GM18505 (cell line): ENCODE measurements at regions not wholly inside any gene's neighbourhood (a gene's known extent, or its start where the extent isn't known, plus 50 kb on each side); places are given as distances from the start of the nearest gene placed in this dataset.

Experiments
- ATAC-seq: cut with Tn5 transposase; IDR thresholded peaks from one replicate; pipeline ENCODE4 v1.9.1; 2021; ENCODE audit not compliant: unreplicated experiment
- POLR2A ChIP-seq: IDR thresholded peaks from 4 replicates; pipeline ENCODE4 v1.6.1; 2011; ENCODE audit warnings: borderline replicate concordance; ENCODE audit not compliant: insufficient read depth, insufficient read length; ENCODE audit errors: extremely low read depth

DNA sequence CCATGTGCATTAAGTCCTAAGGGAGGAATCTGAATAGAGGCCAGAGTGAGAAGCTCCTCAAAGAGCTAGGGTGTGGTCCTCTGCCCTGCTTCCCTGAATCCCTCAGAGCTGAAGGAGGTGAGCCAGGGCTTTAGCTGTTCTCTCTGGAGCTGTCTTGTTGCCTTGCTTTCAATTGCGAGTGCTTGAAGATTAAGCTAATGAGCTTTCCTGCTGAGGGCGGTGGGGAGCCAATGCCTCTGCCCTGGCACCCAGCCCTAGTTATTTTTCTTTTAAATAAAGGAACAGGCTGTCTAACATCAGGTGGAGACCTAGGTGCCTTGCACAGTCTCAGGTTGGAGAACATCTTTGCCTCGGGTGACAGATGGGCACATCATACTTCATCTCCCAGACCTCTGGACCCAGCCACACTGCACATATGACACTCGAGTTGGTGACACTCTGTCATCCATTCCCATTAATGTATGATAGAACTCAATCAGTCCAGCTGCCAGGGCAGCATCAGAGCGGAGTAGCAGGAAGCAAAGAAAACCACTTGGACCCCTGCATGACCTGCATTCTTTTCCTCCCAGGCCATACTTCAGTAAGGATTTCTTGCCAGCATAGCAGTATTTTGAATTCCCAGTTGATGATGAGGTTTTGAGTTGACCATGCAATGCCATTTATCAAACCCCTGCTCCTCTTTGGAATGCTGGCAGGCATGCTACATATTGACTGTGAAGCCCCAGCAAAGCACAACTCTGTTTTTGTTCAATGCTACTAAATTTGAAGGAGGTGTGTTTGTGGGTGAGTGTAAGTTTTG, 292.7 kb downstream of the RNF144A start:
- no peak for ATAC-seq
- no peak for TF ChIP-seq POLR2A

DNA sequence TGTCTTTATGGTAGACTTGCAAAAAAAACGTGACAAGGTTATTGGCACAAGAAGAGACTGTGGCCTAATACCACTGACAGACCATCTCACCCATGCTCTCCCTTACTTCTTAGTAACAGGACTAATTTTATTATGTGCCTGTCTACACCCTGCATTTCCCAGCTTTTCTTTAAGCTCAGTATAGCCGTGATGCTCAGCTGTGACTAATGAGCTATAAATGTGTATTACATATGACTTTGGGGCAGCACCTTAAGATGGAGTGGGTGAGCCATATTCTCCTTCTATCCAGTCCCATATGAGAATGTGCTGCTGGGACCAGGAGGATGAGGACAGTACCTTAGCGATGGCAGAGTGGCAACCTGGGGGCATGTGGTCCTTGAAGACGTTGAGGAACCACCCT, 293.5 kb downstream of the RNF144A start:
- TF ChIP-seq POLR2A = no peak
- ATAC-seq = no peak

DNA sequence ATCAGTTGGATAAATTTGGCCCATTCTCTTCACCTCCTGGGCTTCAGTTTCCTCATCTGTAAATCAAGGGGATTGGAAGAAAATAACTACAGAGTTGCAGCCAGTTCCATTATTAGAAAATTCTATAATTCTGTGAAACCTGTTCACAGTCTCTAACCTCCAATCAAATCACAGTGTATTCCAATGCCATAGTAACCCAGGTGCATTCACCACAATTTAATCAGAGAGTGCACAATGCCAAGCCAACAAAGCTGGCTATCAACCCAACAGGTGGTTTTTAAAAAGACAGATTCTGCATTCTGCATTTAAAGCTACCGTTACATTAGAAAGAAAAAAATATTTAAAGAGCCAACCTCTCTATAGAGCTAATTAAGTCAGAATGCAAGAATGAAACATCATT, 308.6 kb downstream of the RNF144A start:
- no peak for TF ChIP-seq POLR2A
- no peak for ATAC-seq

DNA sequence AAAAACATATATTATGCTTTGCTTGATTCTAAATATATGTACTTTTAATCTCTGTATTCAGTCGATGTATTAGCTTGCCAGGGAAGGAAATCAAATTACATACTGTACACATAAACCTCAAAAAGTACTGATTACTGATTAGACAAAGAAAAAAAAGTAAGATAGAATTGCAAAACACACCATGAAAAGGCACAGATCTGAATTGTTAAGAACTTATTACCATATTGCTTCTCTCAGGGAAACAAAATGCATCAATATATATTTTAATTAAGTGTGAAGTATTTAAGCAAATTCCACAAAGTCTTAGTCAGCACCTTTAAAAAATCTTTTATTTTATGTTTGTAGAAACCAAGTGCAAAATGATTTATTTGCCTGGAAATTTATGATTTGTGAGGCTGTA, 309.3 kb downstream of the RNF144A start:
- no peak for TF ChIP-seq POLR2A

DNA sequence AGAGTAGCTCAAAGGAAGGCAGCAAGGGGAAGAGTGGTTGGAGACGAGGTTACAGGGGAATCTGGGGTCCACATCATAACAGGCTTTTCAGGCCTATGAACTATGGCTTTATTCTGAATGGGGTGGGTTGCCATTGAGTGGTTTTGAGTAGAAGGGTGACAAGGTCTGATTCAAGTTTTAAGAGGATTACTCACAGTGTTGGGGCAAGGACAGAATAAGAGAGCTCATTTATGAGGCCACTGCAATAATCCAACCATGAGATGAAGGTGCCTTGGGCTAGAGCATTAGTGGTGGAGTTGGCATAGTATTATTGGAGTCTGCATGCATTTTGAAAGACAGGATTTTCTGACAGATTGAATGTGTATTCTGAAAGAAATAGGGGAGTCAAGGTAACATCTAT, 315.9 kb downstream of the RNF144A start:
- ATAC-seq = no peak

More for the DNA sequence above, 309.3 kb downstream of the RNF144A start:
- no peak for ATAC-seq

DNA sequence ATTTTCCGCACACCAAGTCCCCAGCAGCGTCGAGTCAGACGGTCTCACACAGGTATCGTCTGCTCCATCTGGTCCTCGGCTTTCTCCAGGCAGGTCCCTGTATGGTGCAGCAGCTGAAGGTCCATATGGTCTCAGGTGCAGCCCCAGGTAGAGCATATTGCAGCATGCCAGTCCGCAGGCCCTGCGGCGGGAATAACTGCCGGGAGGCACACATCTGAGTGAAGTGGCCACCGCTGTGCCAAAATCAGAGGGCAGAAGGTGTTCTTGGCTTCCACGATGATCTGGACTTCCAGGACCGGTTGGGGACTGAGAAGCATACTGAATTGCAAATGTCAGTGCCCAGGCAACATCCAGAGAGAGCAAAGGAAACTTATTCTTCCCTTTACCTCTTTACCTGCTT, 320.3 kb downstream of the RNF144A start:
- ATAC-seq = no peak
- no peak for TF ChIP-seq POLR2A

More for the DNA sequence above, 315.9 kb downstream of the RNF144A start:
- no peak for TF ChIP-seq POLR2A

DNA sequence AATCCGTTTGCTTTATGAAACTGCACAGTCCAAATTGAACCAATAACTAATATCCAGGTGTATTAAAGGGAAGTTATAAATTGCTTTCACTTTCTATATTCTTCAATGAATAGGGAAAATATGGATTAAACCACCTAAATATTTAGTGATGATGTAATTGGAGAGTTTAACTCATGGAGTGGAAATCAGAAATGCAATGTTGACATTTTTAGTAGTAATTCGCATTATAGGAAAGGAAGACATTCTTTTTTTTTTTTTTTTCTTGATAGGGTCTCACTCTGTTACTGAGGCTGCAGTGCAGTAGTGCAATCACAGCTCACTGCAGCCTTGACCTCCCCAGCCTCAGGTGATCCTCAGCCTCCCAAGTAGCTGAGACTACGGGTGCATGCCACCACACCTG, 321.9 kb downstream of the RNF144A start:
- no peak for ATAC-seq
- no peak for TF ChIP-seq POLR2A

DNA sequence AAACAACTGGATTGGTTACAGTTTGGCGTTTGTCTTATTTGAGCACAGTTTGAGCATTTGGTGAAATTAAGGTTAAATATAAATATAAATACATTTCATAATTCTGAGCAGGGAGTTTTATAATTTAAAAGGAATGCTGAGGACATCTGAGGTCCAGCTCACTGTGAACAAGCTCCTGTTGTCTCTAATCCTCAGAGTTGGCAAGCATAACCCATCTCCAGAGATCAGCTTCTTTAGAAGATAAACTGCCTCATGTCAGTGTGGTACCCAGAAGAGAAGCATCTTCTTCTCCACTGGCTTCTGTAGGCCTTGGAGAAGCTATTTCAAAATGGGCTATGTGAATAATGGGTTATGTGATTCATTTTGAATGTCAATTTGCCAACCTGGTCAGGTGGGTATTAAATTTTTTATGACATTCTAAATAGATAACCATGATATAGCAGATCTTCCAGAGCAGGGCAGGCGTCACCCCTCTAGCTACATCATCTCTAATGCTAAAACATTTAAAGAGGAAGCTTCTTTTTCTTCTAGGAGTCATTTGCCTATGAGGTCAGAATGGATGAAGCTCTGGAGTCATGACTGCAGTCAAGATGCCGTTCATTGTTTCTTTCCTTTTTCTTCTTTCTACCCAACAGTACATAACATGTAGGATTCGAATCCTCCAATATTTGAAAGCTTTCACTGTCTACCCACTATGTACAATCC, 324.0 kb downstream of the RNF144A start:
- ATAC-seq = no peak
- no peak for TF ChIP-seq POLR2A

DNA sequence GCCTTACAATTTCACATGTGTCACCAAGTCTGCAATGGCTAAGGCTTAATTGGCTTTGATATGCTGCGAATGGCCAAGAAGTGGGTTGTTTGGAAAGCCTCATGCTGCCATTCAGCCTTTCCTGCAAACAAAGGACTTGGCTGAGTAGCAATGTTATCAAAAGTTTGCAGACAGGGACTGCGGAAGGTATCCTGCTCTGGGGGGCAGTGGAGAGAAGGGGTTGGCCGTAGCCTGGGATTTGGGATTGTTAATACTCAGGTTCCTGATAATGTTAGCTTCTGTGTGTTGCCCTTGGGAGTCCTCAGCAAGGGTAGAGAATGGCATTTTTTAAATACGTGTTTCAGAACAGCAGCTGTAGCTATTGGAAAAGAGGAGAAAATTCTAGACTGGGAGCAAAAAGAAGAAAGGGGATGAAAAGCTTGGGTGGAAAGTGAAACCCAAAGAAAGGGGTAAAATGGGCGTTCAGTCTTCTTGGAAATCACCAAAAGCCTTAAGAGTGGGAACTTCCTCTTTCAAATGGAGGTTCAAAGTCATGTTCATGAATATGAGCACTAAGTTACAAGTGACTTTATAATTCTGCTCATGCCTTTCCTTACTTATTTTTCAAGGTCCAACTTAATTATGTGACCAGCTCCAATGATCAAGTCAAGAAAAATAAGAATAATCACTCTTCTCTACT, 325.1 kb downstream of the RNF144A start:
- TF ChIP-seq POLR2A = no peak
- no peak for ATAC-seq

DNA sequence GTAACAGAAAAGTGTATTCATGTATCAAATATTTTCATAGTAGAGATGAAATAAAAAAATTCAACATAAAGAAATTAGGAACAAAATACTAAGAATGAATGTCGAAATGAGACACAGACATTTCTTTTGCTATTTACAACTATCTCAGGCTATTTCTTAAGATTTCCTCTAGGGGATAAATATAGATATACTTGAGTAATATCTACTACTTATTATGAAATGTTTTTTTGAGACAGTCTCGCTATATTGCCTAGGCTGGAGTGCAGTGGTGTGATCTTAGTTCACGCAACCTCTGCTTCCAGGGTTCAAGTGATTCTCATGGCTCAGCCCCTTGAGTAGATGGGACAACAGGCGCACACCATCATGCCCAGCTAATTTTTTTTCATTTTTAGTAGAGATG, 326.1 kb downstream of the RNF144A start:
- no peak for TF ChIP-seq POLR2A
- ATAC-seq = no peak

DNA sequence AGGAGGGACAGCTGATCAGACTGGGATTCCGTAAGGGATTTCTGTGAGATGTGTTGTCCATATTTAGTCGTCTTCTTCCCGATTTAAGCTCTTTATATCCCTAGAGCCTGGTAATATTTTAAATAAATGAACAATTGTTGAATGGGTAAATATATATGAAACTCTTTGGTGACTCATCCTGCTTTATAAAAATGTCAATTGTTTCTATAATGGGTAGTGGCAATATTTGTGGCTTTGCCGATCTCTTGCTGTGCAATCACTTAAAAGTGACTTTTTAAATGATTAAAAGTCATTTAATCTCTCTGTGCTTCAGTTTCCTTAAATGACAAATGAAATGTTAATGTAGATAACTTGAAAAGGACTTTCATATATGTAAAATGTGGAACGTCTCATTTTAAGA, 339.2 kb downstream of the RNF144A start:
- no peak for TF ChIP-seq POLR2A

DNA sequence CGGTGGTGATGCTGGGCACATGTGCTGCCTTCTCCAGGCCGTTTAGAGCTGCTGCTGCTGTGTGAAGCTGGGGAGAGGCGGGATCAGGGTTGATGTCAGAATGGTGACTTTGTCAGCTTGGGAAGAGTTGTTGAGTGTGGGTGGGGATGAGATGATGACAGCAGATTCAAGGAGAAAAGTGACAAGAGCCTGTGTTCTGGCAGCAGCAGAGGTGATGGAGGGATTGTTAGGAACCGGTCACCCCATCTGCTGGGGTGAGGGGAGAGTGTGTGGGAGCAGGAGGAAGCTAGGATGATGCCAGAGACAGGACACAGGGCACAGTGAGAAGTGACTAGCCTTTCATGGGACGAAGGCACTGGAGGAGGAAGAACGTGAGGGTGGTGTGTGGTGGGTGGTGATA, 345.5 kb downstream of the RNF144A start:
- no peak for ATAC-seq
- no peak for TF ChIP-seq POLR2A

More for the DNA sequence above, 339.2 kb downstream of the RNF144A start:
- ATAC-seq = no peak

DNA sequence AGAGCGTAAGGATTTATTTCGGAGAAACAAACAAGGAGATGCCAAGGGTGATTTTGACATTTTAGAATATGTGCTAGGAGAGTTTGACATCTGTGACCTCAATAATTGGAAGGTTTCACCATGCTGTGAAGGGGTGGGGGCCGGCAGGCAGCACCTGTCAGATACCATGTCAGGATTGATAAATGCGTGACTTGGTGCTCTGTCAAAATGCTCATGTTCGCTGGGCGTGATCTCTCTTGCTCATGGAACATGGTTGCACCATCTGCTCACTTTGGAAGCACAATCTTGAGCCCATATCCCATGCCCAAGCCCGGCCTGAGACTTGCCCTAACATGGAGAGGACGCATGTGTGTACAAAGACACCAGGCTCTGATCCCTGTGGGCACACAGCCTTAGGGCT, 347.6 kb downstream of the RNF144A start:
- ATAC-seq = no peak
- TF ChIP-seq POLR2A = no peak
